ENCODE measurements at regions not wholly inside any gene's neighbourhood (a gene's known extent, or its start where the extent isn't known, plus 50 kb on each side); places are given as distances from the start of the nearest gene placed in this dataset.

GRCh38 chr20:52444455-52444854 lies 252.9 kb upstream of the ZFP64 start:
- no peak for TF ChIP-seq POLR2AphosphoS5 (IDR thresholded peaks at IDR 0.05; ENCODE audit: borderline replicate concordance, low read depth, low read length)
- TF ChIP-seq EZH2 (IDR thresholded peaks at IDR 0.05) = no peak
- no peak for TF ChIP-seq FOXP2 (optimal IDR thresholded peaks at IDR 0.05; ENCODE audit: control extremely low read depth, extremely low read length, insufficient read depth)

Data from SK-N-MC (cell line).